Astrocyte of the cerebellum (primary cell): ENCODE measurements at regions not wholly inside any gene's neighbourhood (a gene's known extent, or its start where the extent isn't known, plus 50 kb on each side); places are given as distances from the start of the nearest gene placed in this dataset.

Experiments used
- DNase-seq: peaks from one replicate; pipeline ENCODE4 v3.0.0-alpha.2; 2011; ENCODE audit warnings: low read depth
- H3K4me3 ChIP-seq: 2 replicates; pipeline ENCODE4 v1.5.1; 2011; ENCODE audit warnings: mild to moderate bottlenecking, low read depth, low read length, moderate library complexity
- in situ Hi-C: cut with HindIII; loops from 2 replicates; pipeline ENCODE4 v1.10.0; 2017; ENCODE audit warnings: low sequenced_read_pairs
- TF ChIP-seq, protein P1 (sequence below): IDR thresholded peaks from 2 replicates; pipeline ENCODE4 v1.5.1; 2012; ENCODE audit warnings: low read length, low read depth, moderate library complexity, mild to moderate bottlenecking; ENCODE audit errors: missing control alignments

DNA sequence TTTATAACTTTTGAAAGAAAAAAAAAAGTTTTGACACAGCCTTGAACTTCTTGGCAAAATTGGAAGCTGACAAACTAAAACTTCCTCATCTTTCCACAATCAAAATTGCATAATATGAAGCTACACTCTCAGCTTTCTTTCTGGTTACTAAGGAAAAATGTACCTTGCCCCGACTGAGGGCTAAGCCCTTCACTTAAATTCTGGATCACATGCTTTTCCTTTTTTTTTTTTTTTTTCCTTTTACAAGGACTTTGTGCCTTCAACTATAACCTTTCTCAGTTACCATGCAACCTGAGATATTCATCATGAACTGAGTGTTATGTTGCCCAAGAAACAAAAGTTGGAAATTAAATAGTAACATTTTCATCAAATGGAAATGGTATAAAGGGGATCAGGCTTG is 188.5 kb upstream of the CARD18 start:
- in situ Hi-C loops, result no loop called here
- DNase-seq, result no peak
- TF ChIP-seq, protein P1, sequence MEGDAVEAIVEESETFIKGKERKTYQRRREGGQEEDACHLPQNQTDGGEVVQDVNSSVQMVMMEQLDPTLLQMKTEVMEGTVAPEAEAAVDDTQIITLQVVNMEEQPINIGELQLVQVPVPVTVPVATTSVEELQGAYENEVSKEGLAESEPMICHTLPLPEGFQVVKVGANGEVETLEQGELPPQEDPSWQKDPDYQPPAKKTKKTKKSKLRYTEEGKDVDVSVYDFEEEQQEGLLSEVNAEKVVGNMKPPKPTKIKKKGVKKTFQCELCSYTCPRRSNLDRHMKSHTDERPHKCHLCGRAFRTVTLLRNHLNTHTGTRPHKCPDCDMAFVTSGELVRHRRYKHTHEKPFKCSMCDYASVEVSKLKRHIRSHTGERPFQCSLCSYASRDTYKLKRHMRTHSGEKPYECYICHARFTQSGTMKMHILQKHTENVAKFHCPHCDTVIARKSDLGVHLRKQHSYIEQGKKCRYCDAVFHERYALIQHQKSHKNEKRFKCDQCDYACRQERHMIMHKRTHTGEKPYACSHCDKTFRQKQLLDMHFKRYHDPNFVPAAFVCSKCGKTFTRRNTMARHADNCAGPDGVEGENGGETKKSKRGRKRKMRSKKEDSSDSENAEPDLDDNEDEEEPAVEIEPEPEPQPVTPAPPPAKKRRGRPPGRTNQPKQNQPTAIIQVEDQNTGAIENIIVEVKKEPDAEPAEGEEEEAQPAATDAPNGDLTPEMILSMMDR, result no peak
- no peak overlapping the region for H3K4me3 ChIP-seq

DNA sequence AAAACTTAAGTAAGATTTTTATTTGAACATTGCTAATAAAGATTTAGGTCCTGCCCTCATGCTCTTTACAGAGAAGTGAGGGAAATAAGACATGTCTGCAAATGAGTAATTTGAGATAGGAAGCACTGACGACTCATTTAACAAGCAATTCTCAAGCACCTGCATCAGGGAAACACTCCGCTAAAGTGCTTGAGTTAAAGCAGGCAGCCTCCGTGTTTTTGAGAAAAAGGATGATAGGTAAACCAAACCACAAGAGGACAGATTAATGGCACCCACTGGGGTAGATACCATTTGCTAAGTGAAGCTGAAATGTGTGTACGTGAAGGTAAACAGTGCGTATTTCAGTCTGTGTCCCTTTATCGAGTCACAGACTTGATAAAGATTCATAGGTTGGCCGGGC is 184.6 kb upstream of the CARD18 start:
- no peak for DNase-seq
- H3K4me3 ChIP-seq, result no peak overlapping the region
- in situ Hi-C loops, result no loop called here
- TF ChIP-seq, protein P1, result no peak

DNA sequence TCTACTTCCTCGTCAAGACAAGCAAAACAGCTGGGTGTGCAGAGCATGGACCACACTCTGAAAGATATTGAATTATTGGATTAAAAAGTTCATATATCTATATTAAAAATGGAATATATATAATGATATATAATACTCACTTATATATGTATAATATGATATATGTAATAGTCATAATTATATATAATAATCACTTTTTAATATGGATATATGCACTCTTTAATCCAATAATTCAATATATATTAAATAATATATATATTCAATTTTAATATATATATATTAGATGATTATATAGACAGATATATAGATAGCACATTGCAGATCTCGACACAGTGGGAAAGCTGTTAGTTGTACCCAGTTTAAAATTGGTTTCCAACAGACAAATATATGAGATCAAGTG is 182.1 kb upstream of the CARD18 start:
- H3K4me3 ChIP-seq, result no peak overlapping the region
- in situ Hi-C loops, result no loop called here
- DNase-seq, result no peak
- TF ChIP-seq, protein P1, result no peak

DNA sequence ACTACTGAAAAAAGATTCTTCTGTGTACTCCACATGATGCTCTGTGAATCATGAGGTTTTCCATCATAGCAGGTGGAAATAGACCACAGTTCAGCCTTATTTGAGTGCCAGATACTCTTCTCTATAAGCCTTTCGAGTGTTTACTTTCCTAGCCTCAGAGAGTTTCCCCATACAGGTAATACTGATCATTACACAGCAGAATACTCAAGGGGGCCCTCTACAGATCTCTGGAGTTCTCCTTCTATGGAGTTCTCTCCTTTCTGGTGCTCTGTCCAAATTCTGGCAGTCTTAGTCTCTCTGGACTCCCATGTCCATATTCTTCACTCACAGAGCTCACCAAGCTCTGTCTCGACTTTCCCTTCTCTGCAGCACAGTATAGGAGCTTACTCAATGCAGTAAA is 175.7 kb upstream of the CARD18 start:
- H3K4me3 ChIP-seq, result no peak overlapping the region
- TF ChIP-seq, protein P1, result no peak
- in situ Hi-C loops, result no loop called here
- DNase-seq, result no peak

DNA sequence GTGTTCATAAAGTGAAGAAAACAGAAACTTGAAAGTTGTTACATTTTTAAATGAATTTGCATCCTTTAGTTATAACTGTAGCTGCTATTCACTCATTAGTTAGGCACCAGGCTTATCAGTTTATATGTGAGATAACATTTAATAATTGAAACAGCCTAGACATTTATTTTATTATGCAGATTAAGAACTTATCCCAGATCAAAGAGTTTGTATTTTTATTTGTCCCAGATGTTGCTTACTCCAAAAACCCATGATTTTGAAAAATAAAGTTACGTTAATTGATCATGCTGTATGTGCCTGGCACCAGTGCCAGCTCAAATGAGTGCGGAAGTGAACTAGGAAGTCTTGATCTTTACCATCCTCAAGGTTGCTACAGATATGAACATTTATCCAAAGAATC is 172.7 kb upstream of the CARD18 start:
- no peak overlapping the region for H3K4me3 ChIP-seq
- TF ChIP-seq, protein P1, result no peak
- in situ Hi-C loops, result no loop called here
- no peak for DNase-seq

DNA sequence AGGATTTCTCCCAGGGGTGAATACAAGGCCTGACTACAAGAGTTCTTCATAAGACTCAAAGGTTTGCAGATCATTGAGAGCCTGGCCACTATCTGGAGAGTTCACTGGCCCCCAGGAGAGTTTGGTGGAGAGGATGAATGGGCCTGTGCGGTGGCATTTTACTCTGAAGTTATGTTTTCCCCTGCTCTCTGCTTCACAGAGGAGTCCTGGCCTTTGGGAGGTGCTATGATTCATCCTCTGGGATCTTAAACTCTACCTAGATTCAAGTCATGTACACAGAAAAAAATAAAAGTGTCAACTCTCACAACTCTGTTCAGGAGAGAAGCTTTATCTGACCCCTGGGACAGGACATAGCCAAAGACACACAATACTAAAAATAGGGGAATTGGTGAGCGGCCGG is 159.1 kb upstream of the CARD18 start:
- no peak for DNase-seq
- in situ Hi-C loops, result no loop called here
- no peak overlapping the region for H3K4me3 ChIP-seq
- TF ChIP-seq, protein P1, result no peak

DNA sequence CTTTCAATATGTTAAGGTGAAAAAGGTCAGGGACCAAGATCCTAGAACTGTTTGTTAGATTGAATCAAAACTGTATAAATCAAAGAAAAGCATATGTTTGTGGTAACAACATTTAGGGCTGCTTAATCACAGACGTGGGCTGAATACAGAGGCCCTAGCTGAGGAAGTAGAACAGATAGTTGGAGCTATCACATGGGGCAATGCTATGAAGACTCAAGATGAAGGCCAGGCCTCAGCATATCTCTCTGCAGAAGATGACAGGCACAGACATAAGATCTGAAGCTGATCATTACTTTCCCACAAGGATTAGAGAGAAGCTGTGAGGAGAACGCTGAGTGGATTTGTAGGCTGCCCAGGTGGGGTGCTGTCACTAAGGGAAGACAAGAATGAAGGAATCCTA is 158.6 kb upstream of the CARD18 start:
- DNase-seq, result no peak
- no peak overlapping the region for H3K4me3 ChIP-seq
- in situ Hi-C loops, result no loop called here
- TF ChIP-seq, protein P1, result no peak
